NCI-H748 treated with DMSO at 0.1 percent for 48 hours (cell line): ENCODE measurements at regions not wholly inside any gene's neighbourhood (a gene's known extent, or its start where the extent isn't known, plus 50 kb on each side); places are given as distances from the start of the nearest gene placed in this dataset.
"Not testable (repeated sequence)": the region's sequence is repeated elsewhere in the genome, so short reads cannot be mapped to it uniquely, and the experiment has no call there.

Experiments used
- DNase-seq: peaks from one replicate; lab custom pipeline; 2025; lab: John Stamatoyannopoulos, UW

DNA sequence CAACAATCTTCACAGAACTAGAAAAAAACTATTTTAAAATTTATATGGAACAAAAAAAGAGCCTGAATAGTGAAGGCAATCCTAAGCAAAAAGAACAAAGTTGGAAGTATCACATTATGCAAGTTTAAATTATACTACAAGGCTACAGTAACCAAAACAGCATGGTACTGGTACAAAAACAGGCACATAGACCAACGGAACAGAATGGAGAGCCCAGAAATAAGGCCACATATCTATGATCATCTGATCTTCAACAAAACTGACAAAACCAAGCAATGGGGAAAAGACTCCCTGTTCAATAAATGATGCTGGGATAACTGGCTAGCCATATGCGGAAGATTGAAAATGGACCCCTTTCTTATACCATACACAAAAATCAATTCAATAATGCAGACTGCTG is 74.4 kb upstream of the RTN4 start:
- DNase-seq: not testable (repeated sequence)

DNA sequence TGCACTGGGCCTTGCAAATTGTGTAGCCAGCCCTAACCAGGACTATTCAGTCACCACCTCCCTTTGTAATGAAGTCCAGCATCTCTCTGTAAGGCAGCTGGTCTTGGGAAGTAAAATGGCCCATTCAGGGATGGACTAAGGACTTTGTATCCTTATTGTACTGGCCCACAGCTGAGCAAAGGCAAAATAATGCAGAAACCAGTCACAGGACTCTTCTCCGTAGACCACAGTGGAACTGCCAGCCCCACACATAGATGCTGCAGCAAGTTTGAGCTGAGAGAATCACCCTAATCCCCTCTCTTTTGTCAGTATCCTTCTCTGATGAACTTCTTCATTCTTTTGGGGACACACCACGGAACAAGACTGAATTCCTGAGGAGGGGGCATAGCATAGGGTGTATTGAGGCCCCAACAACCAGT is 73.6 kb upstream of the RTN4 start:
- DNase-seq: no peak

DNA sequence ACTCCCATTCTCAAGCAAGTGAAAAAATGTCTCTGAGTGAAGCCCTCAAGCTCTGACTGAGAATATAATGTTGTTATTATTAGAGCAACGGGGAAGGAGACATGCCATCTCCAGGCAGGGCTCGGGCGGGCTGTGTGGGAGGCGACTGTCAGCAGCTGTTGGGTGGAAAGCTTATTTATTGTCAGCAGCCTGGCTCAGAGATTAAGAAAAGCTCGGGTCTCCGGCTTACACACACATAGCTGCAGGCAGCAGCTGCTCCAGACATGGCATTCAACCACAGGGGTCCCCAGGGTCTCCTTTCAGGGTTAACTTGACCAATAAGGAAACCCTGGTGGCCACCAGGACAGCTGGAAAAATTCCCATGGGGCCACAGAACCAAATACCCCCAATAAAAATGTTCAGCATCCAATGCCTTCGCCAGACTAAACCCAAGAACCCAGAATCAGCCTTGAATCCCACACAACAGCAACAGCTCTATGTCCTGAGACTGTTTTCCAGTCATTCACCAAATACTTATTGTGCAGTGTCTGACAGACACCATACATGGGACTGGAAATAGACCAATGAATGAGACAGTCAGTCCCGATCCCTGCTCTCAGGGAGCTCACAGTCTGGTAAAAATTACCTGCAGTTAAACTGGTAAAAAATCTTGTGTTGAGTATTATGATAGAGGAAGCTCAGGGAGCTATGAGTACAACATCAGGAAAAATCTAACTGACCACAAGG is 70.5 kb upstream of the RTN4 start:
- DNase-seq: no peak

DNA sequence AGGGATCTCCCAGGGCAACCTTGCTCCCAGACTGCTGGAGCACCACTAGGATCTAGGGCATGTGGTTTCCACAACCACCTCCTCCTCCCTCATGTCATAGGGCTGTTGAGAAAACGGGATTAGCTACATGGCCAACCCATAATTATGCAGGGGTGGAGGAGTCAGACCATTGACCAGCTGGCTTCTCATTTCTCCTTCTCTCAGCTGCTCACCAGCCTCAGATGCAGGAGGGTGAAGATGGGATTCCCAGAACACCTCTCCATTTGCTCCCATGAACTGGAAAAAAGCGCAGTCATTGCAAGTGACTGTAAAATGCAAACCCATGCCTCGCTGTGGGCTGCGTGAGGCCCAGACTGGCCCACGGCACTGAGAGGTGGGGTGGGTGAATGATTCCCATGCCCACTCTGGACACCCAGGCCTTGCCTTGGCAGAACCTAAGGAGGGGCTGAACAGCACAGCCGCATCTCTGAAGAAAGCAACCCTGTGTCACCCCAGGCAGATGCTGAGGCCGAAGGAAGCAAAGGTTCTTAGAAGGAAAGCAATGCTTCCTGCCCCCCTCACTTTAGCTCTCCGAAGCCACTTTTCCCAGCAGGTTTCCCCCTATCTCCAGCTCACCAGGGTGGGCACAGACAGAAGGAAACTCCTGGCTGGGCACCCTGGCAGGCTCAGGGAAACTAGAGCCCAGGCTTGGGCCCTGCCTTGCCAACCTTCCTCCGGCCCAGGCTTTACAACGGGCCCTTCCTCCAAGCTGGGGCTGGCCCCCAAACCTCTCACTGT is 69.6 kb upstream of the RTN4 start:
- DNase-seq: no peak

DNA sequence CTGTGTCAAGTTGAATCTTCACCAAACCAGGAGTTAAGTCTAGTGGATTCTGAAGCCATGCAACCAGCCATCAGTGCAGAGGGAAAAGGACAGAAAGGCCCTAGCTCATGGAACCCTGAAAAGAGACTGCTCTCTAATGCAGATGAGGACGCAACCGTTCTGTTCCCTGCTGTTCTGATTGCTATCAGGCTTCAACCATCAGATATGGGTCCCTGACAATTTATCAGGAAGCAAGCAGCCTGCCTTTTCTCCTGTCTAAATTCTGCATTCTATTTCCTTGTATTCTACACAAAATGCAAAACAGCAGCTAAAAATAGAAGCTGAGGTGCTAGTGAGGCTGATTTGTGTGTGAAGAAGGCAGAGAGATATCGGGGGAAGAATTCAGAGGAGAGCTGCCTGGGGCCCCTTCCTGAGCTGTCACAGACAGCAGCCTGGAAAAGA is 68.4 kb upstream of the RTN4 start:
- DNase-seq: no peak

DNA sequence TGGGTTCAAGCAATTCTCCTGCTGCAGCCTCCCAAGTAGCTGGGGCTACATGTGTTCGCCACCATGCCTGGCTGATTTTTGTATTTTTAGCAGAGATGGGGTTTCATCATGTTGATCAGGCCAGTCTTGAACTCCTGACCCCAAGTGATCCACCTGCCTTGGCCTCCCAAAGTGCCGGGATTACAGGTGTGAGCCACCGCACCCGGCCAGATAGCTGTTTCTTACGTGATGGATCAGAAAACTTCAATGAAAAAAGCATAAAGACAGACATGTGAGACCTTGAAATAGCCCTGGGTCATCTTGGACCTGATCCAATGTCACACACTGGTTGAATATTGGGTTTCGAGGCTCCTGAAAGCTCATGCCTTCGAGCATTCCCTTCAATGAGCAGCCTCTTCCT is 66.7 kb upstream of the RTN4 start:
- no peak for DNase-seq

DNA sequence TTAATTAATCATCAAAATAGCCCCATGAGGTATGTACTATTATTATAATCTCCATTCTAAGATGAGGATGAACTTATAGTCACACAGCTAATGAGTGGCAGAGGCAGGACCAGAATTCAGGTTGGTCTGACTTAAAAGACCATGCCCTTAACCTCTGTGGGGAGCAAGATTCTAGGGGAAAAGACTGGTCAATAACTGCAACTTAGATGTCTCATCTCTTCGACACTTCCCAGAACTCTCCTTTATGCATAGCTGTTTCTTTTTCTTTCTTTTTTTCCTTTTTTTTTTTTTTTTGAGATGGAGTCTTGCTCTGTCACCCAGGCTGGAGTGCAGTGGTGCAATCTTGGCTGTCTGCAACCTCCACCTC is 66.3 kb upstream of the RTN4 start:
- no peak for DNase-seq

DNA sequence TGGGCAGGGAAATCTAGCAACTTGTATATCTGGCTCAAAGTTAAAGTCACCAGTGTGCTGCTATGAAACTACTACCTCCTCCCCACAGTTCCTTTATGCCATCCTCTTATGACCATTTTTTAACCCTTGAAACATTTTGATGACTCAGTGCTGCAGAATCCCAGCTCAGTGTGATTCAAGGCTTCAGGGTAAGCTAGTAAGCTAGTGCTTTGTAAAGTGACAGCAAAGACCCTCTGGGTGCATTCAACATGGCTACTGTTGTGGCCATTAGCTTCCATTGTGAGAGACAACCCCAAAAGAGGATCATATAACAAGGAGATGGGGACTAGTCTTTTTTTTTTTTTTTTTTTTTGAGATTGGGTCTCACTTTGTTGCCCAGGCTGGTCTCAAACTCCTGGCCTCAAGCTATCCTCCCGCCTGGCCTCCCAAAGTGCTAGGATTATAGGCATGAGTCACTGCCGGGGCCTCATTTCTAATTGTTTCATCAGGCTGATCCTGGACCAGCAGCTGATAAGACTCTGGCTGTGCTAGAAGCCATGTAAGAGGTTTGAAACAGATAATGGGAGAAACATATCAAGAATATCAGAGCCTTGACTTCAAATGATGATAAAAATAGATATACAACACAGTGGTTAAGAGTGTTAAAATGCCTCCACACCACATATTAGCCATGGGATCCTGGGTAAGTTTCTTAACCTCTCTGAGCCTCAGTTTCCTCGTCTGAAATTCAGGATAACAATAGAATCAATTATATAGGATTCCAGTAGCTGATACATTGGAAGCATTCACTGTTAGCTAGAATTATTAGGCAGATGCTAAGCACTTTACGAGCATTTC is 65.7 kb upstream of the RTN4 start:
- no peak for DNase-seq

DNA sequence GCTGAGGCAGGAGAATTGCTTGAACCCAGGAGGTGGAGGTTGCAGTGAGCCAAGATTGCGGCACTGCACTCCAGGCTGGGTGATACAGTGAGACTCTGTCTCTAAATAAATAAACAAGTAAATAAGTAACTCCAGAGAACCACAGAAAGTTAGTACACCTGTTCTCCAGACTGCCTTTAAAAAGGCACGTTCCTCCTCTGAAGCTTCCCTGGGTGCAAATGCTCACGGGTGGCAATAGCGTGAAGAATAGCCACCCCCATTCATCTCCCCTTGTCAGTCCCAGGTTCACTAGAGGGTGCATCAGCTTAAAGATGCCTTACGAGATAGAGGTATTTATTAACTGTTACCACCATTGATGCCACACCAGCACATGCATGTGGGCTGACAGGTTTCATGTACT is 64.3 kb upstream of the RTN4 start:
- DNase-seq: no peak

DNA sequence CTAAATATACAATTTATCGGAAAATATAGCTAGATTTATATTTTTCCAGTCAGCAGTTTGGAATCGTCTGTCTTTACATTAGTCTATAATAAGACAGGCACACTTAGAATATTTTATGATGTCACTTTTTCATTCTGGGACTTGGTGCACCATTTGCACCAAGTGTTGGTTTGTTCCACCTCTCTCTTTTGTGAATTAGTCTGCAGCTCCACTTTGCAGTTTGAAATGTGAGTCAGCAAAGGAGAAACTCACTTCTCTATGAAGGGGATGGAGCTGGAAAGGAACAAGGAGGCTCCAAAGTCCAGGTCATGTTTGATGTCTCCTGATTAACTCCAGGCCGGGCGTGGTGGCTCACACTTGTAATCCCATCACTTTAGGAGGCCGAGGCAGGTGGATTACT is 63.8 kb upstream of the RTN4 start:
- no peak for DNase-seq

DNA sequence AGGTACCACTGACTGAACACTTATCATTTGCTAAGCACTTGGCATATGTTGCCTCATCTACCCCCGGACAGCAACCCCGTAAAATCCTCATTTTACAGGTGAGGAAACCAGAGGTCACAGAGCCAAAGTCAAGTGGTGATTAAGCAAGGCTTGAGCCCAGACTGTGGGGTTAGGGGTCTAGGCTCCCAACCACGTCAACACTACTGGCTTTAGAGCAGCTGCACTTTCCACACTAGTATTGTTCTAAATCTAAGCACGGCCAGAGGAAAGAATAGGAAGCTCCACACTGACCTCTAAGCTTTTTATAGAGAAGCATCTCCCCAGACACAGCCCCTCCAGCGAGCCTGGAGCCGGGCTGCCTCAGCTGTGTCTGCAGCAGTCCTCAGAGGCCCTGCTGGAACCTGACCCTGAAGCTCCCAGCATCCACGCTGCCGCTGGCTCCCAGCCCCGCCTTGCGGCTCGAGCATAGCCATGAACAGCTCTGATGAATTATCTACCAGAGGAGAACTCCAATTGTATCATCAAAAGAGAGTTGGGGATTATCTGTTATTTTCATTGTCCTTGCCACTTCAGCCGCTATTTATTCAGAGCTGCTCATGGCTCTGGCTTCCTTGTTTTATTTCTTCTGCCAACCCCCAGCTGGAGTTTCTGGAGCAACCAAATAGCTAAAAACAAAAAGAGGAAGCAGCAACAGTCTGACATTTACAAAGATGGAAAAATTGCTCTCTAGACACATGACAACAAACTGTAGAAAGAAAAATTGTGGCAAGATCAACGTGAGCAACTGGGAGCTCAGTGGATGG is 62.2 kb upstream of the RTN4 start:
- DNase-seq: peak; percentile 34

DNA sequence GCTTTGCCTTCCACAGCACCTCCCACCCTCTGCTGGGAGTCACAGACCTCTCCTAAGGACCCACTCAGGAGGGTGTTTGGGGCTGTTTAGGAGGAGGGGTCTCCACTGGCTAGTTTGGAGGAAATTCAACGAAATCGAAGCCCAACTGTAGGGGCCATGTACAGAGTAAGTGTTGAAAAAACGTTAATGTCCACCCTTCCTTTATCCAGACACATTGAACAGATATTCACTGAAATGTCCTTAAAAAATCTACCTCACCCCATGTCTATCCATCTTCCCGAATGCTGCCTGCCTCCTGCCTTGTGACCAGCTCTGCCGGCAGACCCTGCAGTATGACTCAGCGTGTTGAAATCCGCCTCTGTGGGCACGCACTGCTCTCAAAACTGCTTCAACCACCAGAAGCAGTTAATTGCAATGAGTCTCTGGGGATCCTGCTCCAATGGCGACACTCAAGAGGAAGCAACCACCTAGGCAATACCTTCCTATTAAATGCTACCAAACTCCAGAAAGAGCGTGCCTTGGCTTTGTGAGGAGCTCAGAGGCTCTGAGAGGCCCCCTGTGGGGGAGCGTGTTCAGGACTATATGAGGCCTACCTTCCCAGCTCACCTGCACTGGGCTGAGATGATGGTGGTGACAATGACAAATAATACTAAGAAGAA is 61.4 kb upstream of the RTN4 start:
- DNase-seq: peak; percentile 20

DNA sequence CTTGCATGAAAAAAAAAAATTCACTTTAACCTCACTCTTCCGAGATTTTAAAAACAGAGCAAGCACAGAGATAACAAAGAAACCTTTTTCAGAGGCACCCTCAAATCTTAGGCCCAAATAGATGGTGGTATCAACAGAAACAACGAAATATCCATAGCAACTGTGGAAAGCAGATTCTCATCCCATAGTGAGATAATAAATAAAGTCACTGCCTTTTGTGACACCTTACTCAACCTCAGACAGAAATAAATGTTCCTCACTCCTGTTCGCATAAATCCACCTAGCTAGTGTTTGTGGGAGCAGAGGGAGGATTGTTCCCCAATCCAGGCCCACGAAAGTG is 60.9 kb upstream of the RTN4 start:
- no peak for DNase-seq

DNA sequence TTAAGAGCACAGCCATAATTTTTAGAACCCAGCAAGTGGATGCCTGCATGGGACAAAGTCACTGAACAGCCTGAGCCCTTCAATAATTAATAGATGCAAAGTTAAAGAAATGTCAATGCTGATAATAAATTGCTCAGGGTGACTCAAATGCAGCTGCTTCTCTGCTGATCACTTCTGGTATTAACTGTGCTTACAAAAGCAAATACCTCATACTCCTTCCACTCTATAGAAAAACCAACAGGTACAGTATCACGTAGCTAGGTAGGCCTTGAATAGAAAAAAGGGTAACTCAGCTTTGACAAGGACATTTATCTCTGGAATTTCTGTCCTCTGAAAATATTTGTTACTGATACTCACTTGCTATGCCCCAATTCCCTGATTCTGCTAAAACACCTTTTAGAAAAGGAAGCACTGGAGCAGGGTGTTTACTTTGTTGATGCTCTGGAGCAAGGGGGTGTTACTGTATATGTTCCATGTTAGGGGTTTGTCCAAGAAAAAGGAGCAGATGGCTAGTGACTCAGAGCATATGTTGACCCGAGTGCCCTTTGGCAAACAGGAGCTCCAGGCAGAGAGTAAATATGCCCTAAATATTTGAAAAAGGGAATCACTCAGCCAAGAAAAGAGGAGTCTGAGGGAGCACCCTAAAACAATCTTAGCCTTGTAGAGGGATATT is 59.1 kb upstream of the RTN4 start:
- peak; percentile 61 for DNase-seq

DNA sequence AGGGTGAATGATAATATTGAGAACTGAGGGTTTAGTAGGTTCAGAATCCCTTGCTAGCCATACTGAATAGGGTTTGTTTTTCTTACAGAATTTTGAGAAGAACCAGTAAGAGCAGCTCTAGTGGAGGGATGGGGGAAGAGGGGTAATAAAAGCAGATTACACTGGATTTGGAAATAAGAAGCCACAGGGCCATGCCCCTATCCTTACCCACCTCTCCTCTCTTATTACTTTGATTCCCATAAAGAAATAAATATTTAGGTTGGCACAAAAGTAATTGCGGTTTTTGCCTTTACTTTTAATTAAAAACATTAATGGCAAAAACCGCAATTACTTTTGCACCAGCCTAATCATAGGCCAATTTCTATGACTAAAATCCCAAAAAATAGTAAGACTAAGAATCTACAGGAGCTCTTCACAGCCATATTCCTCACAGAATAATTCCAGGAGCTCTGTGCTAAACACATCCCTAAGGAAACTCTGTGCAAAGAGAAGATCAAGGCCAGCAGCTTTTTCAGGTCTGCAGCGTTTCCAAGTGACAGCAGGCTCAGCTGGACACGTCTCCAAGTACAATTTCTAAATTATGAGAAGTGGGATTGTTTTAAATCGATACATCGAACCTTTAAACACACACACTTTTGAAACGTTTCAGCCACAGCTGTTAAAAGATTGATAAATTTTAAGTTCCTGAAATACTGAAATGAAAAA is 58.4 kb upstream of the RTN4 start:
- no peak for DNase-seq

DNA sequence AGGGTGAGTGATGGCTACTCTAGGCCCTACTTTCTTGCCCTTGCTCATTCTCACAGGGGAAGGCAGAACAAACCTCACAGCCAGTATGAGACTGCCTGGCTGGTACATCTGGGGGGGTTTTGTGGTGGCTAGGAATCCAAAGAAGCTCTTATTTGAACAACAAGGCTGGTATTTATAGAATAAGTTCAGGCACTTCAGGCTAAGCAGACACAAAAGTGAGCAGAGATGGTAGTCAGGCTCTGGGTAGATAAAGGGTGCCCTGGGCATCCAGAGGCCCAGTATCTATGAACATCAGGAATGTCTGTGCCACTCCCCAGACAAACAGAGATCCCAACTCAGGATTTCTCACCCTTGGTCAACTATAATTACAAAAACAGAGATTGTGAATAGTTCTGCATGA is 57.2 kb upstream of the RTN4 start:
- DNase-seq: no peak

DNA sequence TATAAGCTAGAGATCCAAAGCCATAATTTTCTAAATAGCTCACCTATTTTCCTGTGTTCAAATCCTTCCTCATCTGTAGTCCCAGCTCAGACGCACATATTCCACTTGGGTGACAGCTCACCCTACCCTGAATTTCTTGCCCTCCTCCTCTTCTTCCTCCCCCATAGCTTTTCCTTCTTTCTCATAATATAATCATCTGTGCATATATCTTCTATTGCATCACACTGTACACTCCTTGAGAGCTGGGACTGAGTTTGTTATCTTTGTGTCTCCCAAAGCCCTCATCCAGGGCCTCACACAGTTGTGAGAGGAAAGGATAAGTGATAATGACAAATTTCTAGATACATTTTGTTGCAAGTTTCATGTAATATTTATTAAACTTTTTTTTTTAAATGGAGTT is 55.9 kb upstream of the RTN4 start:
- no peak for DNase-seq

DNA sequence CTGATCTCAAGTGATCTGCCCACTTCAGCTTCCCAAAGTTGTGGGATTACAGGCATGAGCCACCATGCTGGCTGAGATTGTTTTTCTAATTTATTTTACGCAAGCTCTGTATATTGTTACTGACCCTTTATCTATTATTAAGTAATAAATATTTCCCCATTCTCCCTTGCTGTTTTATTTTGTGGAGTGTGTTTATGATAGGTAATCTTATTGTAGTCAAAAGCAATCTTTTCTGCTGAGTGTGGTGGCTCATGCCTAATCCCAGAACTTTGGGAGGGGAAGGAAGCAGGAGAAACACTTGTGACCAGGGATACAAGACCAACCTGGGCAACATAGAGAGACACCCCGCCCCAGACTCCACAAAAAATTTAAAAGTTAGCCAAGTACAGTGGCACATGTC is 55.2 kb upstream of the RTN4 start:
- no peak for DNase-seq

DNA sequence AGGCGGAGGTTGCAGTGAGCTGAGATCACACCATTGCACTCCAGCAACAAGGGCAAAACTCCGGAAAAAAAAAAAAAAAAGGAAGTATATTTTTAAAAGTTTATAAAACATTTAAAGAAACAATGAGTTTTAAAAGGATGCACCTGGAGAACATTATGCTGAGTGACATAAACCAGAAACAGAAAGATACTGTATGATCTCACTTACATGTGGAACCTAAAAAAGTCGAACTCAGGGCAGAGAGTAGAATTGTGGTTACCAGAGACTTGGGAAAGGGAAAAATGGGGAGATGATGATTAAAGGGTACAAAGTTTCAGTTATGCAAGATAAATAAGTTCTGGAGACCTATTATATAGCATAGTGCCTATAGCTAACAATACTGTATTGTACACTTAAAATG is 52.8 kb upstream of the RTN4 start:
- no peak for DNase-seq

DNA sequence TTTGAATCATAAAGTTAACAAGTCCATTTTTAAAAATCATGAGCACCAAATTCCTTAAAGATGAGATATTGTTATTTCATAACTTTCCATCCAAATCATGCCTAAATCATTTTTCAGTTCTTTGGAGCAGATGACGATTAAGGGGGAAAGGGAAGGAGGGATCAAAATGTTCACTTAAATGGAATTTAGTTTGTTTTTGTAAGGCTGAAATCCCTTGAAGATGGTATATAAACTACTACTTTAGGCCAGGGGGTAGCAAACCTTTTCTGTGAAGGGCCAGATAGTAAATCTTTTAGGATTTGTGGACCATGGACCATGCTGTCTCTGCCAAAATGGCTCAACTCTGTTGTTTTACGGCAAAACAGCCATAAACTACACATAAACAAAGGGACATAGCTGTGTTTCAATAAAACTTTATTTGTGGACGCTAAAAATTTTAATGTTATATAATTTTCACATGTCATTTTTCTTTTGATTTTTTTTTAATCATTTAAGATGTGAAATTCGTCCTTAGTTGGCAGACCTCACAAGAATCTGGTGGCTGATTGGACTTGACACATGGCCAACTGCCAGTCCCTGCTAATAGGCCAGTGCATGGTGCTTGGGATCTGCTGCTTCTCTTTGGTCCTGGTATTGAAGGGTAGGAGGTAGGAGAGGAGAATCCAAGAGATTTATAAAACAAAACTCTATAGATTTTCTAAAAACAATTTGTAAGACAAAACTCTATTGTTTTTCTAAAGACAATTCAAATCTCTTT is 52.0 kb upstream of the RTN4 start:
- DNase-seq: no peak
